Right ventricle myocardium superior (tissue), 1 donor: ENCODE measurements at regions not wholly inside any gene's neighbourhood (a gene's known extent, or its start where the extent isn't known, plus 50 kb on each side); places are given as distances from the start of the nearest gene placed in this dataset.
"Not testable (repeated sequence)": the region's sequence is repeated elsewhere in the genome, so short reads cannot be mapped to it uniquely, and the experiment has no call there.

ENCODE experiments used
- ATAC-seq: fragments of 200-7000 bp; cut with Tn5 transposase; one replicate; pipeline ENCODE4 v1.9.1; 2020; ENCODE audit warnings: mild to moderate bottlenecking; ENCODE audit not compliant: poor library complexity
- DNase-seq: peaks from one replicate; pipeline ENCODE4 v3.0.0-alpha.2; 2020
- intact Hi-C: fragments of 100-400 bp; cut with DNase I; formaldehyde crosslinking; loops from one replicate; pipeline ENCODE4 v1.11.2; 2022
- donor health status: DM: no; HTN: yes; CAD: no; lungs with severe emphysema.

DNA sequence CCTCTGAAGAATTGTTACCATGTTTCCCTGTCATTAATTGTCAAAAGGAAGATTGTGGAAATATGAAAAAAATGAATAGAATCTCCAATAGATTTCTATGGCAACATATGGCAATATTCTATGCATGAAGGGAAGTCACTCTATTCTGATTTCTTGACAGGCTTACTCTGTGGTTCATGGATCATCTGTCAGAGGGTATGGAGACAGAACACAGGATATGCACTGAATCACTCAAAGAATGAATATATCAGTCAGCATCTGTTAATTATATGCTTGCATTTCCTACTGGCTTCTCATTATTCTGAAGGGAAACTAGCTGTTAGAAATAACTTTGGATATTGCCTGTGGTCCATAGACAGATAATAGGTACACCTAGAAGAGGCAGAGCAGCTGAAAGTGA is 918.9 kb downstream of the DTWD2 start:
- intact Hi-C loops = no loop called here
- no peak for ATAC-seq
- DNase-seq = no peak

DNA sequence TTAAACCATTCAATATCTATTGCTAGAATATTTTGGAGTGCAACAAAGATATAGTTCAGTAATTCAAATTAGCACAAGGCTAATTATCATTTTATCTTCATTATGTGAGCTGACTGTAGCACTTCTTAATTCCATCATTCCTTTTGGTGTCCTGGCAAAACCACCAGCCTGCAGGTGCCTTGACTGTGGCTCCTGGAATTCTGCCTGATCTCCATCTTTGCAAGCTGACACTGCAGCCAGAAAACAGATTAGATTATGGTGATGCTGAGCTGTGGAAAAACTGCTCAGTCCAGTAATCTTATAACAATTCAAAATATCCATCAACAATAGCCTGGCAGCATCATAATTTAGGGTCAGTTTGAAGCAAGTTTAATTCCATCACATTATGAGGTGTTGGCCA is 919.5 kb downstream of the DTWD2 start:
- ATAC-seq (no peak), DNase-seq (no peak)
- intact Hi-C loops = no loop called here

DNA sequence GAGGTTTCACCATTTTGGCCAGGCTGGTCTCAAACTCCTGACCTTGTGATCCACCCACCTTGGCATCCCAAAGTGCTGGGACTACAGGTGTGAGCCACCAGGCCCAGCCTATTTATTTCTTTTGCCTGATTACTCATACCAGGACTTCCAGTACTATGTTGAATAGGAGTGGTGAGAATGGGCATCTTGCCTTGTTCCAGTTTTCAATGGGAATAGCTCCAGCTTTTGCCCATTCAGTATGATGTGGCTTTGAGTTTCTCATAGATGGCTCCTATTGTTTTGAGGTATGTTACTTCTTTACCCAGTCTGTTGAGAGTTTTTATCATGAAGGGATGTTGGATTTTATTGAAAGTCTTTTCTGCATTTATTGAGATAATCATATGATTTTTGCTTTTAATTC is 924.5 kb downstream of the DTWD2 start:
- intact Hi-C loops, ATAC-seq, DNase-seq: not testable (repeated sequence)

DNA sequence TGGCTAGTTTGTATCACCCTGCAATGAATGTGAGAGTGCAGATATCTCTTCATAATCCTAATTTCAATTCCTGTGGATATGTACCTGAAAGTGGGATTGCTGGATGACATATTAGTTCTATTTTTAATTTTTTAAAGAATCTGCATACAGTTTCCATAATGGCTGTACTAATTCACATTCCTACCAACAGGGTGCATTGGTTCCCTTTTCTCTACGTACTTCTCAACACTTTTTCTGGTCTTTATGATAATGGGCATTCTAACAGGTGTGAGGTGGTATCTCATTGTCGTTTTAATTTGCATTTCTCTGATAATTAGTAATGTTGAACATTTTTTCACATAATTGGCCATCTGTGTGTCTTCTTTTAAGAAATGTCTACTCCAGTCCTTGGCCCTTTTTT is 927.5 kb downstream of the DTWD2 start:
- intact Hi-C loops = no loop called here
- ATAC-seq (no peak), DNase-seq (no peak)

DNA sequence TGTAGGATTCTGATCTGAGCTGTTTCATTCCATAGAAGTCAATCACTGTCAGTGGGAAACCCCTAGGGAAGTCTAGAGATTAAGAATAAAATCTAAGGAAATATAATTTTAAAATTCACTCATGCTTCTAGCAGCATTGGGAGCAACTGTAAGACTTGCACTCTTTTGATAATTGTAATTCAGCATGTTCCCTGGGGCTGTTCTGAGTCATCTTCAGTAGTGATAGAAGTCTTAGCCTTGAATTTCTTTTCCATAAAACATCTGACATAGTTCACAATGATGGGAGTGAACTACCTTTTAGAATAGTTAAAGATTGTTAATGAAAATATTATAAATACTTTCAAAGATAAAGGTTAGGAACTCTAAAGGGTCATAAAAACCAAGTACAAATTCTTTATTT is 935.8 kb downstream of the DTWD2 start:
- intact Hi-C loops = no loop called here

GRCh38 chr5:118044169-118044568 is 944.2 kb downstream of the DTWD2 start:
- ATAC-seq (no peak), DNase-seq (no peak)
- intact Hi-C loops = no loop called here

More for the DNA sequence above, 935.8 kb downstream of the DTWD2 start:
- no peak for DNase-seq
- ATAC-seq = no peak

GRCh38 chr5:118043531-118043930 is 944.8 kb downstream of the DTWD2 start:
- no peak for ATAC-seq
- DNase-seq = no peak
- intact Hi-C loops = no loop called here

- DNase-seq = no peak
- no peak for ATAC-seq
- intact Hi-C loops = no loop called here
Observed at GRCh38 chr5:118042076-118042475, 946.3 kb downstream of the DTWD2 start.

- intact Hi-C loops = no loop called here
- ATAC-seq (no peak), DNase-seq (no peak)
Observed at GRCh38 chr5:118040496-118040895, 947.9 kb downstream of the DTWD2 start.

DNA sequence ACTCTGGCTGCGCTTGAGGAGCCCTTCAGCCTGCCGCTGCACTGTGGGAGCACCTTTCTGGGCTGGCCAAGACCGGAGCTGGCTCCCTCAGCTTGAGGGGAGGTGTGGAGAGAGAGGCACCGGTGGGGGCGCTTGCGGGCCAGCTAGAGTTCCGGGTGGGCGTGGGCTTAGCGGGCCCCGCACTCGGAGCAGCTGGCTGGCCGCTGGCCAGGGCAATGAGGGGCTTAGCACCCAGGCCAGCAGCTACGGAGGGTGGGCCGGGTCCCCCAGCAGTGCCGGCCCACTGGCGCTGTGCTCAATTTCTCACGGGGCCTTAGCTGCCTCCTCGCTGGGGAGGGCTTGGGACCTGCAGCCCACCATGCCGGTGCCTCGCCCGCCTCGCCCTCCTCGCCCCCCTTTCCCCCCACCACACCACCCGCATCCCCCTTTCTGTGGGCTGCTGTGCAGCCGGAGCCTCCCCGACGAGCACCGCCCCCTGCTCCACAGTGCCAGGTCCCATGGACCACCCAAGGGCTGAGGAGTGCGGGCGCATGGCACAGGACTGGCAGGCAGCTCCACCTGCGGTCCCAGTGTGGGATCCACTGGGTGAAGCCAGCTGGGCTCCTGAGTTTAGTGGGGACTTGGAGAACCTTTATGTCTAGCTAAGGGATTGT is 954.5 kb downstream of the DTWD2 start:
- ATAC-seq (no peak), DNase-seq (no peak)
- intact Hi-C loops = no loop called here

GRCh38 chr5:118029807-118030206 is 958.5 kb downstream of the DTWD2 start:
- ATAC-seq = no peak
- DNase-seq = no peak
- intact Hi-C loops = no loop called here

- intact Hi-C loops = no loop called here
- ATAC-seq = no peak
- DNase-seq = no peak
Observed at GRCh38 chr5:118022062-118022461, 966.3 kb downstream of the DTWD2 start.

GRCh38 chr5:118017536-118017935 is 970.8 kb downstream of the DTWD2 start:
- no peak for ATAC-seq
- intact Hi-C loops = no loop called here
- DNase-seq = no peak

DNA sequence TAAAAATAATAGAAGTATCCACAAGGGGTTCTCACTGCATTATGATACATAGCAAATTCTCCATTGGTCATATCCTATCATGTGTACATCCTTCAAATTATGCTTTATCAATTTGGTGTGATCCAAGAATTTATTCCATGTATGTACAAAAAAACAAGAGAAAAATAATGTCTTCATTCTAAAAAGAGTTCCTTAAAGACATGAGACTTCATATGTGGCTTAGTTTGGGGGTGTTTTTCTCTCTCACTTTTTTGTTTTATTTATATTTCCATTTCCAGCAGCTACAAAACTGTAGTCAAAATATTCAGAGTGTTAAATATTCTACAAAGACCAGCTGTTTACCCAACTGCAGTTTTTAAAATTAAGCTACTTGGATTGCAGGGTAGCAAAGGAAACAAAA is 972.0 kb downstream of the DTWD2 start:
- intact Hi-C loops = no loop called here
- ATAC-seq (no peak), DNase-seq (no peak)

DNA sequence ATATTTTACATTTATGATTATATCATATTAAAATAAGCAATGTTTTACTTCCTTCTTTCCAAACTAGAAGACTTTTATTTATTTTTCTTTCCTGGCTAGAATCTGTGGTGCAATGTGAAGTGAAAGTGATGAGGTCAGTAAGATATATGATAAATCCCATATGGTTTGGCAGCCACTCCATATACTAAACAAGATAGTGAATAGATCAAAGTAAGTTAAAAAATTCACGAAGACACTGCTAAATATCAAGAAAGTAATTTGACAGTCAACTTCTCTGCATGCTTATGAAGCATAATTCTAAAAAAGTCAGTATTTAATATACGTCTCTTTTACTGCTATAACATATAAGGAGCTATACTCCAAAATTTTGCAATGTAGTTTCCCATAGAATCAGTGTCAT is 972.8 kb downstream of the DTWD2 start:
- ATAC-seq (no peak), DNase-seq (no peak)
- intact Hi-C loops = no loop called here

DNA sequence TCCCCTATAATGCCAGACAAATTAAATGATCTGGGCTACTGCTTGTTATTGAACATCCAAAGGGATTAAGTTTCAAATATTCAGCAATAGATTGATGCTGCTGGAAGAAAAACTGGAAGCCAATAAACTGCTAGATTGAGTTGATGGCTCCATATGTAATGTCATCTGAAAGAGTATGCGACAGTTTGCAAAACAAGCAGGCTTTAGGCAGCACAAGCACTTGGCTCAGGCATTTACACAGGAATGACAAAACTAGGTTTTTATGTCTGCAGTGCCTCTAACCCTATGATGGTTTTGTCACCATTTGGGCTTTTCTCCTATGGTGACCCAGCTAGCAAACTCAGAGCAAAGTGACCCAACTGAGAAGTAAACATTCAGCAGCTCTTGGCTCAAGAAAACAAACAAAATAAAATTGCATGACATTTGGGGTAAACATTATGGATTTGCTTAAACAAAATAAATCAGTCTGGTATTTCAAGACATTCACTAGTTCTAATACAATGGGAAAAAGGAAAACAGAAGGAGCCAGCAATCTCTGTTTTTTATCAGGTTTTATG is 978.5 kb downstream of the DTWD2 start:
- intact Hi-C loops = no loop called here
- DNase-seq = no peak
- no peak for ATAC-seq

- intact Hi-C loops = no loop called here
- no peak for ATAC-seq
- no peak for DNase-seq
Observed at GRCh38 chr5:118008779-118009178, 979.6 kb downstream of the DTWD2 start.

DNA sequence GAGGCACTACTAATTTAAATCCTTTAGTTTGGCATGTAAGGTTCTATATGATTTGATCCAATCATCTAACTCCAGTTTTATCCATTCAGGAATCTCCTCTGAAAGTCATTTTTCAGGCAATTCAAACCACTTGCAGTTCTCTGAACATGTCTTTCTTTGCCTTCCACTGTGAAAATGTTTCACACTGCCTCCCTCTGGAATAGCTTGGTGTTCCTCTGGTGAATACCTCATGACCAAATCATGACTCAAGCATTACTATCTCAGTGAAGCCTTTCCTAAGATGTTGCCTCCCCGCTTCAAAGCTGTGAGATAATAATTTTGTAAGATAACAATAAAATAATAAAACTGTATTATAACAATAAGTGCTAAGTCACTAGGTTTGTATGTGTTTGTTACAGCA is 981.1 kb downstream of the DTWD2 start:
- intact Hi-C loops = no loop called here
- ATAC-seq = no peak
- no peak for DNase-seq

- DNase-seq (no peak), ATAC-seq (peak; percentile 94)
- intact Hi-C loops = no loop called here
Observed at GRCh38 chr5:118006219-118006618, 982.1 kb downstream of the DTWD2 start.

GRCh38 chr5:117999939-118000549 is 988.3 kb downstream of the DTWD2 start:
- peak; percentile 77 for ATAC-seq
- DNase-seq = no peak
- intact Hi-C loops = no loop called here

DNA sequence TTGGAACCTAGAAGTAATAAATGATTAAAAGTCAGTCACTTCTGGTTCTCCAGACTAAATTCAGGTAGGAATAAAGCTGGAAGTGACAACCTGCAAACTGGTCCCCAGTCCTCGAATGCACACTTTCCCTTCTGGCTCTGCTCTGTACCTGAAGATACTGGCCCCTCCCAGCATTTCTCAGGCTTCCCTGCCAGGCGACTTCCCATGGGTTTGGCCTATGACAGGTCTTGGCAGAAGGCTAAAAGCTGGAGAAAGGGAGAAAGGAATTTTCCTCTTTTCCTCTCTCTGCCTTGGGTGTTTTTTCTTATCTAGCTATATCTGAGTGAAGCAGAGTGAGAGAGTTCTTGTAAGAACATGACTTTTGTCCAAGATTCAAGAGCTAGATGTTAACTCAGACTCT is 1005.7 kb downstream of the DTWD2 start:
- ATAC-seq = no peak
- no peak for DNase-seq
- intact Hi-C loops = no loop called here
